Hepatocyte (in vitro differentiated cells): ENCODE measurements at regions not wholly inside any gene's neighbourhood (a gene's known extent, or its start where the extent isn't known, plus 50 kb on each side); places are given as distances from the start of the nearest gene placed in this dataset.

Experiments used
- EZH2 ChIP-seq: fragments of 200-600 bp; sonication (generic); IDR thresholded peaks from 2 replicates; pipeline ENCODE4 v1.6.1; 2016; ENCODE audit warnings: antibody characterized with exemption, mild to moderate bottlenecking, borderline replicate concordance
- EZH2phosphoT487 ChIP-seq: fragments of 200-600 bp; sonication (generic); IDR thresholded peaks from one replicate; pipeline ENCODE4 v1.6.1; 2018; ENCODE audit warnings: antibody characterized with exemption, mild to moderate bottlenecking, low read depth, moderate library complexity; ENCODE audit not compliant: unreplicated experiment, severe bottlenecking
- TF ChIP-seq, protein P1 (sequence below): fragments of 200-600 bp; sonication (generic); IDR thresholded peaks from 2 replicates; pipeline ENCODE4 v1.5.1; 2016; ENCODE audit warnings: antibody characterized with exemption, mild to moderate bottlenecking; ENCODE audit not compliant: poor library complexity

- TF ChIP-seq, protein P1, sequence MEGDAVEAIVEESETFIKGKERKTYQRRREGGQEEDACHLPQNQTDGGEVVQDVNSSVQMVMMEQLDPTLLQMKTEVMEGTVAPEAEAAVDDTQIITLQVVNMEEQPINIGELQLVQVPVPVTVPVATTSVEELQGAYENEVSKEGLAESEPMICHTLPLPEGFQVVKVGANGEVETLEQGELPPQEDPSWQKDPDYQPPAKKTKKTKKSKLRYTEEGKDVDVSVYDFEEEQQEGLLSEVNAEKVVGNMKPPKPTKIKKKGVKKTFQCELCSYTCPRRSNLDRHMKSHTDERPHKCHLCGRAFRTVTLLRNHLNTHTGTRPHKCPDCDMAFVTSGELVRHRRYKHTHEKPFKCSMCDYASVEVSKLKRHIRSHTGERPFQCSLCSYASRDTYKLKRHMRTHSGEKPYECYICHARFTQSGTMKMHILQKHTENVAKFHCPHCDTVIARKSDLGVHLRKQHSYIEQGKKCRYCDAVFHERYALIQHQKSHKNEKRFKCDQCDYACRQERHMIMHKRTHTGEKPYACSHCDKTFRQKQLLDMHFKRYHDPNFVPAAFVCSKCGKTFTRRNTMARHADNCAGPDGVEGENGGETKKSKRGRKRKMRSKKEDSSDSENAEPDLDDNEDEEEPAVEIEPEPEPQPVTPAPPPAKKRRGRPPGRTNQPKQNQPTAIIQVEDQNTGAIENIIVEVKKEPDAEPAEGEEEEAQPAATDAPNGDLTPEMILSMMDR = no peak
- TF ChIP-seq EZH2 (no peak), EZH2phosphoT487 (no peak)
Observed at GRCh38 chr11:130737866-130738431, 178.3 kb downstream of the SNX19 start.
